DOHH2 (cell line): ENCODE measurements at regions not wholly inside any gene's neighbourhood (a gene's known extent, or its start where the extent isn't known, plus 50 kb on each side); places are given as distances from the start of the nearest gene placed in this dataset.

Experiments
- H3F3A ChIP-seq: fragments of 200-600 bp; sonication (generic), shearing (Covaris generic); 2 replicates; pipeline ENCODE4 v1.6.0; 2016; ENCODE audit warnings: antibody characterized with exemption, mild to moderate bottlenecking; ENCODE audit not compliant: control insufficient read depth, insufficient read depth
- H3K27ac ChIP-seq: fragments of 200-600 bp; sonication (generic); 2 replicates; pipeline ENCODE4 v1.5.1; 2014; ENCODE audit warnings: low read depth, mild to moderate bottlenecking, low read length, moderate library complexity
- H3K27me3 ChIP-seq: fragments of 200-600 bp; sonication (generic); 2 replicates; pipeline ENCODE4 v1.6.1; 2014; ENCODE audit warnings: mild to moderate bottlenecking, low read length, mixed read lengths; ENCODE audit not compliant: control insufficient read depth
- H3K36me3 ChIP-seq: fragments of 200-600 bp; sonication (generic); 2 replicates; pipeline ENCODE4 v1.6.1; 2014; ENCODE audit warnings: mild to moderate bottlenecking, low read length, moderate library complexity, mixed read lengths; ENCODE audit not compliant: control insufficient read depth
- H3K4me1 ChIP-seq: fragments of 200-600 bp; sonication (generic); 2 replicates; pipeline ENCODE4 v1.6.1; 2014; ENCODE audit warnings: mild to moderate bottlenecking, low read length, mixed read lengths; ENCODE audit not compliant: control insufficient read depth
- H3K4me2 ChIP-seq: fragments of 200-600 bp; sonication (generic); 2 replicates; pipeline ENCODE4 v1.6.0; 2014; ENCODE audit warnings: mild to moderate bottlenecking, low read length, moderate library complexity
- H3K4me3 ChIP-seq: fragments of 200-600 bp; sonication (generic); 2 replicates; pipeline ENCODE4 v1.5.1; 2014; ENCODE audit warnings: mild to moderate bottlenecking, low read length, mixed read lengths
- H3K79me2 ChIP-seq: fragments of 200-600 bp; sonication (generic); 2 replicates; pipeline ENCODE4 v1.6.1; 2014; ENCODE audit warnings: mild to moderate bottlenecking, low read length, mixed read lengths; ENCODE audit not compliant: control insufficient read depth
- H3K9me2 ChIP-seq: fragments of 200-600 bp; sonication (generic); replicated peaks from 2 replicates; pipeline ENCODE4 v1.6.1; 2014; ENCODE audit warnings: mild to moderate bottlenecking, low read length, mixed read lengths; ENCODE audit not compliant: control insufficient read depth
- H3K9me3 ChIP-seq: fragments of 200-600 bp; sonication (generic); 2 replicates; pipeline ENCODE4 v1.6.1; 2014; ENCODE audit warnings: antibody characterized with exemption, low read length, mixed read lengths; ENCODE audit not compliant: control insufficient read depth, insufficient read depth
- H4K20me1 ChIP-seq: fragments of 200-600 bp; sonication (generic); 2 replicates; pipeline ENCODE4 v1.6.0; 2014; ENCODE audit warnings: low read depth, mild to moderate bottlenecking, antibody characterized with exemption, low read length, moderate library complexity; ENCODE audit not compliant: control insufficient read depth, insufficient read depth
- CTCF ChIP-seq: fragments of 200-600 bp; sonication (generic); IDR thresholded peaks from one replicate; pipeline ENCODE4 v1.5.1; 2014; ENCODE audit warnings: antibody characterized with exemption, mild to moderate bottlenecking, low read depth, low read length; ENCODE audit not compliant: poor library complexity, severe bottlenecking
- EZH2phosphoT487 ChIP-seq: fragments of 200-600 bp; sonication (generic); IDR thresholded peaks from 2 replicates; pipeline ENCODE4 v1.6.1; 2017; ENCODE audit warnings: borderline replicate concordance, mild to moderate bottlenecking, antibody characterized with exemption, low read length, moderate library complexity, mixed read lengths

- Histone ChIP-seq H3K79me2 (no peaks in the 10 kb centered on the region), H3K4me3 (no peak overlapping the region), H3F3A (no peaks in the 10 kb centered on the region), H4K20me1 (no peaks in the 10 kb centered on the region), H3K4me2 (no peak overlapping the region), H3K9me3 (peaks cover 5% of the 10 kb centered on the region; the same call in 1 of the 2 replicates), H3K9me2 (no peaks in the 10 kb centered on the region), H3K27ac (no peak overlapping the region), H3K27me3 (no peaks in the 10 kb centered on the region), H3K36me3 (no peaks in the 10 kb centered on the region), H3K4me1 (no peaks in the 10 kb centered on the region)
- no peak for TF ChIP-seq EZH2phosphoT487
- TF ChIP-seq CTCF = no peak
Measured at GRCh38 chr7:57867884-57868701, 418.1 kb downstream of the ZNF716 start.

- no peak for TF ChIP-seq CTCF
- TF ChIP-seq EZH2phosphoT487 = no peak
- Histone ChIP-seq H3K27me3 (no peaks in the 10 kb centered on the region), H3K4me3 (no peak overlapping the region), H3K4me2 (no peak overlapping the region), H3K27ac (no peak overlapping the region), H3K4me1 (no peaks in the 10 kb centered on the region), H3F3A (no peaks in the 10 kb centered on the region), H3K36me3 (no peaks in the 10 kb centered on the region), H3K9me2 (no peaks in the 10 kb centered on the region), H4K20me1 (no peaks in the 10 kb centered on the region), H3K9me3 (peaks cover 5% of the 10 kb centered on the region; the same call in 1 of the 2 replicates), H3K79me2 (no peaks in the 10 kb centered on the region)
Measured at GRCh38 chr7:57868771-57869483, 418.9 kb downstream of the ZNF716 start.
